Neural cell (in vitro differentiated cells): ENCODE measurements at regions not wholly inside any gene's neighbourhood (a gene's known extent, or its start where the extent isn't known, plus 50 kb on each side); places are given as distances from the start of the nearest gene placed in this dataset.

ENCODE experiments used
- CTCF ChIP-seq: fragments of 450-650 bp; IDR thresholded peaks from 2 replicates; pipeline ENCODE4 v1.5.1; 2014; ENCODE audit warnings: antibody characterized with exemption, mild to moderate bottlenecking, moderate library complexity; ENCODE audit not compliant: poor library complexity, severe bottlenecking
- EP300 ChIP-seq: fragments of 450-650 bp; conservative IDR thresholded peaks from 2 replicates; pipeline ENCODE4 v1.6.1; 2014; ENCODE audit warnings: antibody characterized with exemption, mild to moderate bottlenecking, moderate library complexity; ENCODE audit not compliant: poor library complexity, severe bottlenecking
- EZH2 ChIP-seq: fragments of 200-600, 300-800 bp; shearing (Covaris generic), sonication (generic); IDR thresholded peaks from 2 replicates; pipeline ENCODE4 v1.6.1; 2014; ENCODE audit warnings: antibody characterized with exemption, low read length, borderline replicate concordance, mild to moderate bottlenecking; ENCODE audit not compliant: insufficient read depth, poor library complexity, severe bottlenecking
- MXI1 ChIP-seq: fragments of 450-650 bp; conservative IDR thresholded peaks from 2 replicates; pipeline ENCODE4 v1.6.1; 2014; ENCODE audit warnings: antibody characterized with exemption, mild to moderate bottlenecking; ENCODE audit not compliant: poor library complexity, severe bottlenecking
- POLR2AphosphoS5 ChIP-seq: IDR thresholded peaks from 2 replicates; pipeline ENCODE4 v1.6.1; 2012
- RAD21 ChIP-seq: fragments of 450-650 bp; conservative IDR thresholded peaks from 2 replicates; pipeline ENCODE4 v1.6.1; 2014; ENCODE audit warnings: antibody characterized with exemption, mild to moderate bottlenecking, moderate library complexity
- TAF1 ChIP-seq: IDR thresholded peaks from 2 replicates; pipeline ENCODE4 v1.6.1; 2012; ENCODE audit warnings: low read depth

GRCh38 chr11:134502153-134502550 lies 90.1 kb upstream of the B3GAT1 start:
- TF ChIP-seq MXI1: no peak
- no peak for TF ChIP-seq CTCF
- no peak for TF ChIP-seq EZH2
- TF ChIP-seq EP300: no peak
- TF ChIP-seq POLR2AphosphoS5: no peak
- no peak for TF ChIP-seq RAD21
- TF ChIP-seq TAF1: no peak
